Right lobe of liver (tissue), 4 donors: ENCODE measurements at regions not wholly inside any gene's neighbourhood (a gene's known extent, or its start where the extent isn't known, plus 50 kb on each side); places are given as distances from the start of the nearest gene placed in this dataset.

Experiments used
- CTCF ChIP-seq, 4 donors: fragments of 200-600 bp in 3 of 4; fragments of 450-650 bp in 1 of 4; IDR thresholded peaks; one replicate each; pipeline versions ENCODE4 v1.5.1 to v1.8.0; 2016 to 2022; ENCODE audit warnings: antibody characterized with exemption in 4 of 4, mild to moderate bottlenecking in 2 of 4
- POLR2A ChIP-seq: fragments of 450-650 bp; IDR thresholded peaks from one replicate; pipeline ENCODE4 v1.6.1; 2017; ENCODE audit warnings: antibody characterized with exemption, mild to moderate bottlenecking
- donor health status: DM: no; HTN: no; CAD: no.
- donor health status: DM: no; HTN: no; CAD: no.
- donor health status: DM: no; HTN: yes; CAD: no.

- TF ChIP-seq CTCF (IDR thresholded peaks at IDR 0.05) (no peak), POLR2A (no peak)
These were observed 57.2 kb upstream of the CXorf66 start for GRCh38 chrX:140022482-140022881.
